SW480 (cell line): ENCODE measurements at regions not wholly inside any gene's neighbourhood (a gene's known extent, or its start where the extent isn't known, plus 50 kb on each side); places are given as distances from the start of the nearest gene placed in this dataset.

ENCODE experiments used
- DNase-seq: peaks from one replicate; pipeline ENCODE4 v3.0.0-alpha.2; 2016; ENCODE audit warnings: low spot score

DNA sequence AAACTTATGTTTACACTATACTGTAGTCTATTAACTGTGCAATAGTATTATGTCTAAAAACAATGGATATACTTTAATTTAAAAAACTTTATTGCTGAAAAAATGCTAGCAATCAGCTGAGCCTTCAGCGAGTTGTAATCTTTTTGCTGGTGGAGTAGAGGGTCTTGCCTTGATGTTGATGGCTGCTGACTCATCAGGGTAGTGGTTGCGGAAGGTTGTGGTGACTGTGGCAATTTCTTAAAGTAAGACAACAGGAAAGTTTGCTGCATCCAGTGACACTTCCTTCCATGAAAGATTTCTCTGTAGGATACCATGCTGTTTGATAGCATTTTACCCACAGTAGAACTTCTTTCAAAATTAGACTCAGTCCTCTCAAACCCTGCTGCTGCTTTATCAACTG, 234.7 kb upstream of the CSF3R start:
- no peak for DNase-seq

- DNase-seq: no peak
Measured at GRCh38 chr1:36715797-36716196, 233.1 kb upstream of the CSF3R start.

DNA sequence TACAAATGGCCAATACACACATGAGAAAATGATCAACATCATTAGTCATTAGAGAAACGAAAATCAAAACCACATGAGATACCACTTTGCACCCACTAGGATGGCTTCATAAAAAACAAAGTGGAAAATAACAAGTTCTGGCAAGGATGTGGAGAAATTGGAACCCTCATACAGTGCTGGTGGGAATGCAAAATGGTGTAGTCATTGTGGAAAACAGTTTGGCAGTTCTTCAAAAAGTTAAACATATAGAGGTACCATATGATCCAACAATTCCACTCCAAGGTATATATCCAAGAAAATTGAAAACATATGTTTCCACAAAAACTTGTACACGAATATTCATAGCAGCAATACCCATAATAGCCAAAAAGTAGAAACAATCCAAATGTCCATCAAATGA, 231.6 kb upstream of the CSF3R start:
- DNase-seq: no peak

GRCh38 chr1:36711480-36711879, 228.8 kb upstream of the CSF3R start:
- no peak for DNase-seq

DNA sequence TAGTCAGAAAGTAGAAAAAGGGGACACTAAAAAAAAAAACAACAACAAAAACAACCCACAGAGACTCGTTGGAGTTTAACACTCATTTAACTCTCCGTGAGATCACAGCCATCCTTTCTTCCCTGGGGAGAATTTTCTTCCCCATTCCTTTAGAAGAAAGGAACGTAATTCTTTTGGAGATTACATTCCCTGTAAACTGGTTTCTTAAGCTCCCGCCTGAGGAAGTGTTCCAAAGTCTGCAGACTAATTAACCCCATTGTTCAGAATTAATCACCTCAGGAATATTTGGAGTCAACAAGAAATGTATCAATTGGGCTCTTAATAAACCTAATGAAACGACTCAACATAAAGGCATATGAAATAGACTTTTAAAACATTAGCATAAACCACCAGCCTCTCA, 228.2 kb upstream of the CSF3R start:
- DNase-seq: no peak

- no peak for DNase-seq
Measured at GRCh38 chr1:36709869-36710481, 227.3 kb upstream of the CSF3R start.

DNA sequence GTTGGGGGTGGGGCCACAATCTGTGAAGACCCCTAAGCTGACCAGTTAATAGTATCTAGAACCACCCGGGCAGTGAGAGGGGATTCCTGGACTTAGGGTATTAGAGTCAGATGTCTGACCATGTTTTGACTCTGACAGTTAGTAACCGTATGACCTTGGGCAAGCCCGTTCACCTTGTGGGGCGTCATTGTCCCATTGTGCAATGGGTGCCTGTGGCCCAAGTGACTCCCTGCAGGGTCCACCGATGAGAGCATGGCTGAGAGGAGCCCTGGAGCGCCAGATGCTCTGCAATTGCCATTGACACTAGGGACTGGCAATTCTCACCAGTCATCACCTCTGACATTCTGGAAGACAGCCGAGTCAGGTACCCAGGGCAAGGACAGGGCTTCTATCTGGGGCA, 225.9 kb upstream of the CSF3R start:
- no peak for DNase-seq

DNA sequence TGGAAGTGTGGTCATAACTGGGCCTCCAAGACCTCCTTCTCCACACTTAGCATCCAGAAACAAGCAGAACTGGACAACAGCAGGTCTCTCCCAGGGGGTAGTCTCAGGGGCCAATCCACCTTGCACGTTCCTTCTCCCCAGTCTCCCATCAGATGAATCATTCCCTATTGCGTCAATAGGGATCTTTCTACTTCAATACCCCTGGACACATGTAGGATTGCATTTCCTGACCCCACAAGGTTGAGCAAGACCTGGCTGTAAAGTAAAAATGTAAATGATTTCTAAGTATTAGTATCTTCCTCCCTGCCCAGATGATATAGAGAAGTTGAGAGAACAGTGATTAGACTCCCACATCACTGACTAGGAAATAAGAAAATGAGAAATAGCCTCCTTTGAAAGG, 224.5 kb upstream of the CSF3R start:
- DNase-seq: no peak

DNA sequence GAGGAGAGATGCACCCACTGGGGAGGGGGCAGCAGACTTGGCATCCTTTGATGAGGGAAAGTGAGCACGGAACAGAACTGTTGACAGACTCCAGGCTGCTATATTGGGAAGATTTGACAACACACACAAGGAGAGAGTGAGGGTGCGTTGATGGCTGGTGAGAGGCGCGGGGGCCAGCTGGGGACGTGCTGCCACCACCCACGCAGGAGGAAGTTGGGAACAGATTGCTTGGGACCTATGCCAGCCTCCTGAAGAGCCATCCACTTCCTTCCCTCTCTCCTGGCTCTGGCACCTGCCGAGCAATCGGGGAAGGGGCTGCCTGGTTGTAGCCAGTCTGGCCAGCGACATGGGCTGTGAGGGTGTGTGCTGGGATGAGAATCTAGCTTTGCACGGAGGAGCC, 223.7 kb upstream of the CSF3R start:
- no peak for DNase-seq

- DNase-seq: no peak
Measured at GRCh38 chr1:36705629-36706028, 222.9 kb upstream of the CSF3R start.

DNA sequence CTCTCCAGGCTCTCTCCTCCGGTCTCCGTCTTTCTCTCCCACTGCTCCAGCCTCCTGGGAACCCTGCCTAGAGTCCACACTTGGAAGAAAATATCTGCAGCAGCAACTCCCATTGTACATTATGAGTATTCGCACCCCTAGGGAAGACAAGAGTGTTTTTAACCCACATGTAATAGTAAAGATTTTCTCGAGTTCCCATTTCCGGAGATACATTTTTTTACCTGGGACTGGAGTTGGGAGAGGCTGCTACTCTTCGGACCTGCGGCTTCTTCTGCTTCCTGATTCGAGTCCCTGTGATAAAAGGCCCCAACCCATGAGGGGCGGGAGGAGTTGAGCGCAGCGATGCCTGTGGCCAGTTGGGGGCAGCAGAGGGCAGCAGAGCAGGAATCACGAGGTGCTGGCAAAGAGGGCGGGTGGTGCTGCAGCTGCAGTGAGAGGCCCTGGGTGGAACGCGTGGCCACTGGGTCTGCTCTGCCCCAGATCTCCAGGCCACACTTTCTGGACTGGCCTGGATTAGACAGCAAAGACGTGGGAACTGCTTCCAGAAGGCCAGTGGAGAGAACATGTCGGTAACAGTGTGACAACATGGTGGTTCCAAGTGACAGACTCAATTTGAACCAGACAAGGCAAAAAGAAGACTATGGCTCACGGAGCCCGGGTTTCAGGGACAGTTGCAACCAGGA, 221.0 kb upstream of the CSF3R start:
- peak; percentile 66 for DNase-seq

- DNase-seq: no peak
Measured at GRCh38 chr1:36702963-36703362, 220.2 kb upstream of the CSF3R start.

DNA sequence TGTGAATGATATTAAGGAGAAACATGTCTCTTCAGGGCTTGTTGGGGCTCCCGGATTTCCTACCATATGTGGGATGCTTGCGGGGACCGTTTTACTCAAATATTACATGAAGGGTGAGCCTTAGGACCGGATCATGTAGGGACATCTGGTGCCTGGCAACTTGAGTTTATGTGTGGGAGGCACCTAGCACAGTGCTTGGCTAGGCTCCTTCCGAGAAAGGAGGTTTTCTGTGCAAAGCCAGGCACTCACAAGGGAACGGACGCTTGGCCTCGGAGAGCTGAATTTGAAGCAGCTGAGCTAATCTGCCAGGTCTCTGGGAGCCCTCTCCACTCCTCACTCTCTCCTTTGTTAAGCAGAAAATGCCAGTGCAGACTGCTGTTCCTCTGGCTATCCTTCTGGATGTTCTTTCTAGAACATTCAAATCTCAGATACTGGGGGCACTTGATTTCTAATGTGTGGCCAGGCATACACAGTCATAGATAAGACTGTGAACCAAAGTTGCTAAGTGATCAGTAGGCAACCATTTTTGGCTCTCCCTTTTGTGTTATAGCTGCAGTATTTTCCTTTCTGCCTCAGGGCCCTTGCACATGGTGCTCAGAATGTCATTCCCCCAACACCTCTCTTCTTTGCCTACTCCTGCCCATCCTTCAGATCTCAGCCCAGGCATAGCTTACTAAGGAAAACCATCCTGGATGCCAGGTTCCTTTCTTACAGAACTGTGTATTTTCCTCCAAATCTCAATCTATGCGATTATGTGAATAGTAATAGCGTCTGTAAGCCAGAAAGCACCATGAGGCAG, 216.6 kb upstream of the CSF3R start:
- DNase-seq: no peak

- no peak for DNase-seq
Measured at GRCh38 chr1:36697836-36698605, 215.3 kb upstream of the CSF3R start.

GRCh38 chr1:36696261-36696940, 213.7 kb upstream of the CSF3R start:
- no peak for DNase-seq

DNA sequence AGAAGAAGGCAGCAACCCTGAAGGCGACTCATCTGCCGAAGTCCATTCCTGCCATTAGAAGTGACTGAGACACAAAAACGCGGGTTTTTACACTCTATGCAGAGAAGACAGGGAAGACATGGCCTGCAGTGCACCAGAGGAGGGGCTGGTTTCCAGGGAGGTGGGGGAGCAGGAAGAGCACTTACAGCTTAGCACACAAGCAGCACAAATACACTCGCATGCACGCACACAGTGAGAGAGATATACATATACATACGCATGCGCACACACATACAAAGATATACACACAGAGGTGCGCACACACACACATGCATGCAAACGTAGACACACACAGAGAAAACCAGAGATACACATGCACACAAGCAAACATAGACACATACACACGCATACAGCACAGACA, 210.9 kb upstream of the CSF3R start:
- DNase-seq: no peak

GRCh38 chr1:36693161-36693525, 210.4 kb upstream of the CSF3R start:
- DNase-seq: no peak

DNA sequence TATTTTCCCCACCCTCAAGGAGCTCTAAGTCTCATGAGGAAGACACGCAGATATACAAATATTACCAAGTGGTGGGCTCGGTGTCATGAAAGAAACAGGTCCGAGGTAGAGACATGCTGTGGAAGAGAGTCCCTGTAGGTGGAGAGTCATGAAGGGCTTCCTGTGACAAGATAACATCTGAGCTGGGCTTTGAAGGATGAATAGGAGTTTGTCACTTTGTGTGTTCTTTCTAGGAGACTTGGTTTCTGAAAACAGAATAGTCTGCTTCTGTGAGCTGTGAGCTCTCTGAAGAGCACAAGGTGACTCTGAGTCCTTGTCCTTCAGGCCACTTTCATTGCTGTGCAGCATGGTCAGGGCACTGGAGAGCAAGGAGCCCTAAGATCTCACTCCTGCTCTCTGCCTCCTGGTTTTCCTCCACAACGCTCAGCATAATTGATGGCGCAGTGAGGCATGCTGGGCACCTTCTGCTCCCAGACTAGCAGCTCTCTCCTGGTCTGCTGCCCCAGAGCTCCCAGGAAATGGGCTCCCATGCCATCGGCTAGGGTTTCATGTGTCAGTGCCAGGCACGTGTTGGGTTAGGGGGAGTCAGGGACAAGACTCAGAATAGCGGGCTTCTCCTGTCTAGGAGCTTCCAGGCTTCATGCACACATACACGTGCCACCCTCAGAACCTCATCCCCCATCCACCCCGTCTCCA, 209.9 kb upstream of the CSF3R start:
- DNase-seq: no peak

DNA sequence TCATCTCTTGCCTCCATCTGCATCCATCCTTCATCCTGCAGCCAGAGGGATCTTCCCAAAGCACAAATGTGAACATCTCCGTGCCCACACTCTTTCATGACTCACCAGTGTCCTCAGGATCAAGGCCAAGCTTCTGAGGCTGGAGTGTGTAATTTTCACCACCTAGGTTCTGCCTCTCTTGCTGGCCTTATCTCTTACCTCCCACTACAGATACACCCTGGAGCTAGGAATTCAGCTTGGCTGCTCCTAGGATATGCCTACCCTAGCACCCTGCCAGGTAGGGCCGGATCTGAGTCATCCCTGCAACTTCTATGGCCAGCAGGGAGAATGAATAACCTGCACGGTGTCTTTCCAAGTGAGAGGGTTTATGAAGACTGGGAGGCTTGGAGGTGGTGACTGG, 208.7 kb upstream of the CSF3R start:
- peak; percentile 50 for DNase-seq

GRCh38 chr1:36689992-36690391, 207.3 kb upstream of the CSF3R start:
- DNase-seq: no peak

DNA sequence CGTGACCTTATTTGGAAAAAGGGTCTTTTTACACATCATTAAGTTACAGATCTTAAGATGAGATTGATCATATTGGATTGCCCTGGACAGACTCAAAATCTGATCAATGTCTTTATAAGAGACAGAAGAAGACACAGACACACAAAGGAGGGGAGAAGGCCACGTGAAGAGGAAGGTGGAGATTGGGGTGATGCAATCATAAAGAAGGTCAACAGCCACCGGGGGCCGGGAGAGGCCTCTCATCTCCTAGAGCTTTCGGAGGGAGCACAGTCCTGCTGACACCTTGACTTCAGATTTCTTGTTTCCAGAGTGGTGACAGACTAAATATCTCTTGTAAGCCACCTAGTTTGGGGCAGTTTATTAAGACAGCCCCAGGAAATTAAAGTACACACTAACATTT, 204.6 kb upstream of the CSF3R start:
- no peak for DNase-seq
